ENCODE measurements at regions not wholly inside any gene's neighbourhood (a gene's known extent, or its start where the extent isn't known, plus 50 kb on each side); places are given as distances from the start of the nearest gene placed in this dataset.

DNA sequence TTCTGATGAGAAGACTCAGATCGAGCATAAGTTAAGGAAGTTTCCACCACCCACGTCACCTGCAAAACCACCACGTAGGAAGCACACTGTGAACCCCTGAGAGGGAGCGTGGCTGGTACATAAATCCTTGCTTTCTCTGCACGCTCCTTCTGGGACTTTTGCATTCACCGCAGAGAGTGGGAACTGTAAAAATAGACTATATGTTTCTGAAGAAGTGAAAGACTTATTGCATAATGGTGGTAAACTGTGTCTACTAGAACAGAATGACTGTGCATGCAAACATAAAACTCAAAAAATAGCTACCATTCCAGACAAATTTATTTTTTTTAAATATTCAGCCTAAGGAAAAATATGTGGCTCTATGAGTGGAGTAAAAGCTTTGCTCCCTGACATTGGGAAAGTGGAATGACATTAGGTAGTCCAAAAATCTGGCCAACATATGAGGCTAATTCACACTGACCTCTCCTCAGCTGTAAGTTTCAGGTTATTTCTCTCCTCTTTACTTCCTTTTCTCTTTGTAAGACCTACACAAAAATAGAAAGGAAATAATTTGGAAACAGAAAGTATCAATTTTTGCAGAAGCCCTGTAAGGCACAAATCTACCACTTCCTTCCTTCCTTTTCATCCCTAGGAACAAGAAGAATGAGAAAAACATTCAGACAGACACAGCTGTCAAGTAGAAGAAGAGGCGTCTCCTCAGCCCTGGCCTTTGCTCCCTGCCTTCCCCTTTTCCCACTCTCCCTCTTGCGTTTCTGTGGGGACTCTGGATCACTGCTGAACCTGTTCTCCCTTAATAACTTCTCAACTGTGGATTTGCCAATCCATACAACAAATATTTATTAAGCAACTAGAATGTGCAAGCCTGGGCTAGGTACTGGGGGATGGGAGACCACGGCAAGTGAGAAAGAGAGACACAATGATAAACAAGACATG, 264.3 kb upstream of the FOXN3 start:
- no peak overlapping the region for H3K4me3 ChIP-seq
- H3K27ac ChIP-seq: no peak overlapping the region

DNA sequence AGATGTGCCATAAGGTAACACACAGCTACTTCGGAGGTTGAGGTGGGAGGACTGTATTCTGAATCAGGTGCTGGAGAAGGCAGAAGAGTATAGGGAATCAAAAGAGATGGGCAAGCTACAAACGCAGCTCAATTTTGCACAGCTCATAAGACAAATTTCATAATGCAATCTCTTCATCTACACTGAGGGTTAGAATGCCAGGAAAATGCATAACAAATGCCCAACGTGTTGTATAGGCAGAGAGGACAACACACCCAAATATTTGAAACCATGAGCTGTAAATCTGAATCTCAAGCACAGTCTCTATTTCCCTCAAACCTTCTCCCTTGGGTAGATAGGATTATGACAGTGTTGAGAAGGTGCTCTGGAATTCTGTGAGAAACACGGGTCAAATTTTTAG, 263.1 kb upstream of the FOXN3 start:
- TF ChIP-seq, protein P1, sequence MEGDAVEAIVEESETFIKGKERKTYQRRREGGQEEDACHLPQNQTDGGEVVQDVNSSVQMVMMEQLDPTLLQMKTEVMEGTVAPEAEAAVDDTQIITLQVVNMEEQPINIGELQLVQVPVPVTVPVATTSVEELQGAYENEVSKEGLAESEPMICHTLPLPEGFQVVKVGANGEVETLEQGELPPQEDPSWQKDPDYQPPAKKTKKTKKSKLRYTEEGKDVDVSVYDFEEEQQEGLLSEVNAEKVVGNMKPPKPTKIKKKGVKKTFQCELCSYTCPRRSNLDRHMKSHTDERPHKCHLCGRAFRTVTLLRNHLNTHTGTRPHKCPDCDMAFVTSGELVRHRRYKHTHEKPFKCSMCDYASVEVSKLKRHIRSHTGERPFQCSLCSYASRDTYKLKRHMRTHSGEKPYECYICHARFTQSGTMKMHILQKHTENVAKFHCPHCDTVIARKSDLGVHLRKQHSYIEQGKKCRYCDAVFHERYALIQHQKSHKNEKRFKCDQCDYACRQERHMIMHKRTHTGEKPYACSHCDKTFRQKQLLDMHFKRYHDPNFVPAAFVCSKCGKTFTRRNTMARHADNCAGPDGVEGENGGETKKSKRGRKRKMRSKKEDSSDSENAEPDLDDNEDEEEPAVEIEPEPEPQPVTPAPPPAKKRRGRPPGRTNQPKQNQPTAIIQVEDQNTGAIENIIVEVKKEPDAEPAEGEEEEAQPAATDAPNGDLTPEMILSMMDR (IDR thresholded peaks at IDR 0.05): no peak
- Histone ChIP-seq H3K27ac (no peak overlapping the region), H3K27me3 (no peaks in the 10 kb centered on the region), H3K36me3 (no peaks in the 10 kb centered on the region), H3K4me3 (no peak overlapping the region), H3K9me3 (no peaks in the 10 kb centered on the region), H3K4me1 (no peaks in the 10 kb centered on the region)
- no peak for DNase-seq
- intact Hi-C loops (cut with DNase I; ENCODE audit: low total_unique reads): no loop called here

More for the DNA sequence above, 264.3 kb upstream of the FOXN3 start:
- Histone ChIP-seq H3K9me3 (no peaks in the 10 kb centered on the region), H3K4me1 (no peaks in the 10 kb centered on the region), H3K36me3 (no peaks in the 10 kb centered on the region), H3K27me3 (no peaks in the 10 kb centered on the region)
- TF ChIP-seq, protein P1 (IDR thresholded peaks at IDR 0.05): no peak
- no peak for DNase-seq
- intact Hi-C loops (cut with DNase I; ENCODE audit: low total_unique reads): no loop called here

DNA sequence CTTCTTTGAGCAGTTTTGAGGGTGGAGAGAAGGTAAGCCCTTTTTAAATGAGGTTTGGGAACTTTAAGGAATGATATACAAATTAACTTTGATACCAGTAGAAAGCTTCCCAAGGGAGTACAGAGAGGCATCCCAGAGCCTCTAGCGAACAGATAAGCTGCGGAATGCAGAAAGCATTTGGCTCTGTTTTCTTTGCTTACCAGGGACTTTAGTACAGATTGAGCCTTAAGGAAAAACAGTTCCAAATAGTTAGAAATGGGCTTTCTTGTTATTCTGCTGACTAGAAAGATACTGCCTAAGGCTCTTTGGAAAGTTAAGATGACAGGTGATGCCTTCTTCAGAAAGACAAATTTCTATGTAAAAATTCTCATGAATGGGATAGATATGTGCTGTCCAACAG, 261.7 kb upstream of the FOXN3 start:
- intact Hi-C loops (cut with DNase I; ENCODE audit: low total_unique reads): no loop called here
- H3K9me3 ChIP-seq: no peaks in the 10 kb centered on the region
- H3K27me3 ChIP-seq: no peaks in the 10 kb centered on the region
- no peak overlapping the region for H3K4me3 ChIP-seq
- TF ChIP-seq, protein P1 (IDR thresholded peaks at IDR 0.05): no peak
- H3K27ac ChIP-seq: no peak overlapping the region
- no peaks in the 10 kb centered on the region for H3K36me3 ChIP-seq
- H3K4me1 ChIP-seq: no peaks in the 10 kb centered on the region
- no peak for DNase-seq

DNA sequence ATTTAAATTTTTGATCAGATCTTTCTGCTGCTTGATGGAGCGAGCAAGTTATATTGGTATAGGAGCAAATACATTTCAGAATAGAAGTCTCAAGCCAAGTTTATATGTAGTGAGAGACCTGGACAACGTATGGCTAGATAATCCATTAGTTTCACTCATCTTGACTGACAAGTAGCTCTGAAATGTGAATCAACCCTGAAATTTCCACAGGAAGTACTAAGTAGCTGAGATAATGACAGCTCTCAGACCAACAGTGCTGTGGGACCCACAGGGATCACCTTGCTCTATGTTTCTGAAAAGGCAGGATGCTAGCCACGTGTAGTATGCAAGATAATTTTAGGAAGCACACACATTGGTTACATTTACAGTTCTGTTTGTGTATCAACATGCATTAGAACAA, 258.6 kb upstream of the FOXN3 start:
- Histone ChIP-seq H3K4me3 (no peak overlapping the region), H3K36me3 (no peaks in the 10 kb centered on the region), H3K27me3 (no peaks in the 10 kb centered on the region), H3K27ac (no peak overlapping the region), H3K4me1 (no peaks in the 10 kb centered on the region), H3K9me3 (no peaks in the 10 kb centered on the region)
- no peak for DNase-seq
- TF ChIP-seq, protein P1 (IDR thresholded peaks at IDR 0.05): no peak
- intact Hi-C loops (cut with DNase I; ENCODE audit: low total_unique reads): no loop called here

DNA sequence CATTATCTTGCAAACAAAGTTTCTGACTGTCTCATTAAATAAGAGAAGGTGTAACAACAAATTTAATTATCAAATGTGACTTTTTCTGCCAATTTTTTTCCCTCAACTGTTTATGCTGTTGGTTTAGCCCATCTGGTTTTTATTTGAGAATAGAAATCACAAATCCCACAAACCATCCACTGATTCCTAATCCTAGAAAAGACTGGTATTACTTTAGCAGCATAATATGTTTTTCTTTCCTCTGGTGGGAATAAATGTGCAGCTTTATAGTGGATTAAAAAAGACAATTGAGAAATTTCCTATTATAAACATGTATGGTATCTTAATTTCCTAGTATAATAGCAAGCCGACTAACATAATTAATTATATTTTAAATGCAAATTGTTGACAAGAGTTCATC, 257.9 kb upstream of the FOXN3 start:
- H3K27me3 ChIP-seq: no peaks in the 10 kb centered on the region
- no peaks in the 10 kb centered on the region for H3K4me1 ChIP-seq
- intact Hi-C loops (cut with DNase I; ENCODE audit: low total_unique reads): no loop called here
- no peak overlapping the region for H3K27ac ChIP-seq
- no peaks in the 10 kb centered on the region for H3K36me3 ChIP-seq
- H3K9me3 ChIP-seq: no peaks in the 10 kb centered on the region
- H3K4me3 ChIP-seq: no peak overlapping the region
- DNase-seq: no peak
- TF ChIP-seq, protein P1 (IDR thresholded peaks at IDR 0.05): no peak

All from tibial artery (tissue), 4 donors.